Cerebellar nuclear complex (tissue), 1 donor: ENCODE measurements at regions not wholly inside any gene's neighbourhood (a gene's known extent, or its start where the extent isn't known, plus 50 kb on each side); places are given as distances from the start of the nearest gene placed in this dataset.
"Not testable (repeated sequence)": the region's sequence is repeated elsewhere in the genome, so short reads cannot be mapped to it uniquely, and the experiment has no call there.

Experiments
- DNase-seq, 2 experiments: peaks; one replicate each; lab custom pipeline; 2025; lab: John Stamatoyannopoulos, UW

DNA sequence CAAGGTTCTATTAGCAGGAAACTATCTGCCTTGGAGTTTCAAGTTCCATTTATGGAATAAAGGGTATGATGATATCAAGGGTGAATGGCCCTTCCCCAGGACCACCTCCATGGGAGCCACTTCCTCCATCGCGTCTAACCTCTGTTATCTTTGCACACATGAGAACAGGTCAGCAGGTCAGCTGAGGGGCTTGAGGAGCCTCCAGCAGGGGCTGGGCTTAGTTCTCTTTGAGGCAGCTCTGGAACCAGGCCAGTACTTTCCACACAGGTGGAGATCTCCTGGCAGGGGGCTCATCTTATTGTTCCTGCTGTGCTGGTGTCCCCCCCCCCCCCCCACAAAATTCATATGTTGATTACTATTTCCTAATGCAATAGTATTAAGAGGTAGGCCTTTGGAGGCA, 472.2 kb upstream of the ZMIZ1 start:
- no peak for DNase-seq

DNA sequence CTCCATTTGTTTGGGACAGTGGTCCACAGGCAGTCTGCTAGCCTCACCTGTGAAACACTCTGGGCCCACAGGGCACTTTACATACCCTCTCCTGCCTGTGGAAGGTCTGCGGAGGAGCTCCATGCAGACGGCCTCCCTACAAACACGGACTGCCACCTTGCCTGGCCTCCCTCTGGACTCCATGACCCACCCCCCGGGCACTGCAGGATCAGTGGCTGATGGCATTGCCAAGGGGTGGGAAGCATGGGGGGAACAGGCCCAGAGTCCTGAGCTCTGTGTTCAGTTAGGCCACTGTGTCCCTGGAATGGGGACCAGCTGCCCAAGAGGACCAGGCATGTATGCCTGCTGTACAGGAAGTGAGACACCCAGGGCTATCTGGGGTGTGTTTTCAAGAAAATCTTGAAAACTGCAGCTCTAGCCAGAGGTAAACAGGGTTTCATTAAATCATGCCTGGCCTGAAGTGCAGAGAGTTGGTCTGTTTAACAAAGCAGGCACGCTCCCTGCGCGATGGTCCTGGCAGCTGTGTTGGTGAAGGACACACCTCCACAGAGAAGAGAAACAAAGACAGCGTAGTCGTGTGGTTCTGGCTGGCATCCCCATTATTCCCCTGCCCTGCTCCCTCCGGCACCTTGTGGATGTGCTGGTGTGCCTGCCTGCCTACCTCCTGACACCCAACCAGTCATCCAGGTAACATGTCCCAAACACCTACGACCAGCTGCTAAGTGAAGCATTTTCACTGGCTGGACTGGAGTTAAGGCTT, 470.8 kb upstream of the ZMIZ1 start:
- no peak for DNase-seq

DNA sequence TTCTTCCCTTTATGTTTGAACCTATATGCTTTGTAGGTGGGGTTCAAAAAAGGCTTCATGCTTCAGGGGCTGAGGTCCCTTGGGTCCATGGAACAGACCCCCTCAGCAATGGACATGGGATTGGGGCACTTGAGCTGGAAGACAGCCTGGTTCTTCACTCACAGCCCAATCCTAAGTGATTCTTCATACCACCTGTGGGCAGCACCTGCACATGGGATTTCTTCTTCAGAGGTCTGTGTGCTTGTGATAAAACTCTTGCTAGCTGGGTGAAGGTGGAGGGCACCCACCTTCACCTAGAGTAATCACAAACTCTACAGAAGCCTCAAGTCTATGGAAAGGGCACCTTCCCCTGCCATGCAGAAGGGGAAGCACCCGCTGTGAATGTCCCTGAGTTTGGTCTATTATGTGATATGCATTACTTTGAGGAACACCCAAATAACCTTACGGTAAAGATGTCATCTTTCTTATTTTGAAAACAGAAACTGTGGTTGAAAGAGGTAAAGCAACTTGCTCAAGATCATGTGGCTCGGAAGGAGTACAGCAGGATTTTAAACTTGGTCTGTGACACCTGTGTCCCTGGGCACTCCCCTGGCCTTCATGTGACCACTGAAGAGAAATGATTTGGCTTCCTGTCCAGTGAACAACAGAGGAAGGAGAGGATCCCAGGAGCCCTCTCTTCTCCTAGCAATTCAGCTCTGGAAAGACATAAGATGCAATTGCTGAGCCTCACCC, 469.5 kb upstream of the ZMIZ1 start:
- DNase-seq = no peak

DNA sequence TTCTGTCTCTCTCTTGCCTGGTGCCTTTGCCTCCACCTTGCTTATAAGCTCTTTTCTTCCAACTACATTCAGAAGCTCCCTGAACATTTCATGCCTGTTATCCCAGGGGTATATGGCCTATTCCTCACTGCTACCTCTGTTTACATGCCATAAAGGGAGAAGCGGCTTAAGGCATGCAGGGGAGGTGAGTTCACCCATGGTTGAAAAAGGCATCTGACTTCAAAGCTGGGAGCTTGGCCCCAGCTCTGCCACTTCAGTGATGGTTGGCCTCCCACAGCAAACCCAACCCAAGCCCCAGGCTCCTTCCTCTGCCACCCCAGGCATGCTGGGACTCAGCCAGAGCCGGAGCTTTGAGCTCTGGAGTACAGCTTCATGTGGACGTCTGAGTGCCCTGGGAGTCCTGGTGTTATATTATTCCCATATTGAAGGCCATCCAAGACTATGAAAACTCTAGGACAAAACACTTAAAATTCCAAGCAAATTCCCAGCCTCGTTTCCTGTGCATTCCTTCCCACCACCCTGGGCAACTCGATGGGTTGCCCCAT, 468.6 kb upstream of the ZMIZ1 start:
- DNase-seq = no peak

DNA sequence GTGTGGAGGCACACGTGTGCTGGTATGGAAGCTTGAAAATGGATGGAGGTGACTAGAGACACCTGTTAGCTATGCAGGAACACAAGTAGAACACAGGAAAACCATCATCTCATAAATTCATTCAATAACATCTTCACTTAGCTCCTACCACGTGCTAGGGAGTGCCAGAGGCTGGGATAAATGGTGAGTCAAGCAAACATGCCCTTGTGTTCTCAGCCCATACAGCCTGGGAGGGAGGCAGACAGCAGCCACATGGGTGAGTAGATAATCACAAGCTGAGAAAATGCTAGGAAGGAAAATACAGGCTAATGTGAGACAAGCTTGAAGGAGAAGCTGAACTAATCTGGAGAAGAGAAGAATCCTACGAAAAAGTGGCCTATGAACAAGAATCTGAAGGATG, 468.0 kb upstream of the ZMIZ1 start:
- no peak for DNase-seq

DNA sequence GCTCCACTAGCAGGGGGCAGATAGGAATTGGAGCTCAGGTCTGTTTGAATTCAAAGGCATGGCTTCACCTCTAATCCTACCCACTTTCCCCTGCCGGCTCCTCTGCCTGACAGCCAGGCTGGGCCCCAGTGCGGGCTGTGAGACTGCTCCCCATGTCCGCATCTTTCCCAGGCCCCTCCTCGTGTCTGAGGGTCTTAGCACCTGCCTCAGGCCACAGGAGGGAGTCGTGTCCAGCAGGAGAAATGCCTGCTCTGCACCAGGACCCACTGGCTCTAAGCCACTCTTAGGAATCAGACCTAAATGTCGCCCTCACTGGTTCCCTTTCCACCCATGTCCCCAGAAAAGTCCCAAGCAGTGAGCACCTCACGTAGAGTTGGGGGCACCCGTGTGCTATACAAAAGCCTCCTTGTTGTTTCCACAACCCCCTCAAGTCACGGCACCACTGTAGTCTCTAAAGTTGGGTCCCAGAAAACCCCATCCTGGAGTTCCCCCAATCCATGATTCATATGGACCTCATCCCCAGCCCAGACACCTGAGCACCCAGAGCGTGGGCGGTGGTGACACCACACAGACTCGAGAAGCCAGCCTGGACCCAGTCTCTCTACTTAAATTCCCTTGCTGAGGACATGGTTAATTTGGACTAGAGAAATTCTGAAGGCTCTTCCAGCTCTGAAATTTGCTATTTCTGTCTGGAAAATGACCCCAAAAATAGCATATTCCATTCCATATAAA, 466.4 kb upstream of the ZMIZ1 start:
- DNase-seq = no peak

DNA sequence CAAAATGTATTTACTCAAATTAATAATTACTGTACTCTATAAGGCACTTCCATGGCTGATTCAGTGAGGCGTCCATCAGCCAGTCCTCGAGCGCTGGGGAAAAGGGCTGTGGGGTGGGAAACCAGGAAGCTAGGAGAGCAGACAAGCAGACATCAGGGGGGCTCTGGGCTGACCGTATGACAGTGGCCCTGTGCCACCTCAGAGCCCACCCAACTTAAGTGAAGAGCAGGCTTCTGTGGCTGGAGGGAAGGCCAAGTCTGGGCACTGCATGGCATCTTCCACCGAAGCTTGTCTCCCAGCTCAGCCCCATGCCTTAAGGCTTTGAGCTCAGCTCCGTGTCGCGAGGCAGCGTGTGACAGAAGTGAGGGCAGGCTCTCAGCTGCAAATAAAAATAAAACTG, 464.5 kb upstream of the ZMIZ1 start:
- no peak for DNase-seq

DNA sequence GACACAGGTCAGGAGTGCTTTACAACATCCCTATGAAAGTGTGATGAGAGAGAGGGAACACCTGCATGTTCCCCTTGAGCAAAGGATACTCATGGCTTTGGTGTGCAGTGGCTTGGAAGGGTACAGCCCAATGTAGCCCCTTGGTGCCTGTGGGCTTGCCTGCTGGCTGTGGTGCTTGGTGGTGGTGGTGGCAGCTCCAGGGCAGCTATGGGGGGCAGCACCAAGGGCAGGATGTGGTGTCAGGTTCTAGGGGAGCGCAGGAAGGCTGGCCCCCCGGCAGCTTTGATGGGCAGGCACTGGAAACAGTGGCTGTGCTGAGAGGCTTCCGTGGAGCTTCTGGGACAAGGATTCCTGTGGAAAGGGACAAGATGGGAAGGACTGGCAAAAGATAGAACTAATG, 464.0 kb upstream of the ZMIZ1 start:
- DNase-seq = no peak

DNA sequence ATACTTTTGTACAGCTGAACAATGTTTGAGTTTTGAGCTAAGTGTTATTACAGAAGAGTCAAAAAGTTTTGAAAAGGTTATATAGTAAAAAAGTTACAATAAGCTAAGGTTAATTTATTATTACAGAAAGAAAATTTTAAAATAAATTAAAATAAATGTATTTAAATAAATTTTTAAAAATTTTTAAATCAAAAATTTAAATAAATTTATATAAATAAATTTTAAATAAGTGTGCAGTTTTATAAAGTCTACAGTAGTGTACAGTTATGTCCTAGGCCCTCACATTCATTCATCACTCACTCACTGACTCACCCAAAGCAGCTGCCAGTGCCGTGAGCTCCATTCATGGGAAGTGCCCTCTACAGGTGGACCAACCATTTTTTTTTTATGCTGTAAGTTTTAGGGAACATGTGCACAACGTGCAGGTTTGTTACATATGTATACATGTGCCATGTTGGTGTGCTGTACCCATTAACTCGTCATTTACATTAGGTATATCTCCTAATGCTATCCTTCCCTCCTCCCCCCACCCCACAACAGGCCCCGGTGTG, 462.9 kb upstream of the ZMIZ1 start:
- DNase-seq = no peak

DNA sequence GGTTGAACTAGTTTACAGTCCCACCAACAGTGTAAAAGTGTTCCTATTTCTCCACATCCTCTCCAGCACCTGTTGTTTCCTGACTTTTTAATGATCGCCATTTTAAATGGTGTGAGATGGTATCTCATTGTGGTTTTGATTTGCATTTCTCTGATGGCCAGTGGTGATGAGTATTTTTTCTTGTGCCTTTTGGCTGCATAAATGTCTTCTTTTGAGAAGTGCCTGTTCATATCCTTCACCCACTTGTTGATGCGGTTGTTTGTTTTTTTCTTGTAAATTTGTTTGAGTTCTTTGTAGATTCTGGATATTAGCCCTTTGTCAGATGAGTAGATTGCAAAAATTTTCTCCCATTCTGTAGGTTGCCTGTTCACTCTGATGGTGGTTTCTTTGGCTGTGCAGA, 462.0 kb upstream of the ZMIZ1 start:
- not testable (repeated sequence) for DNase-seq

DNA sequence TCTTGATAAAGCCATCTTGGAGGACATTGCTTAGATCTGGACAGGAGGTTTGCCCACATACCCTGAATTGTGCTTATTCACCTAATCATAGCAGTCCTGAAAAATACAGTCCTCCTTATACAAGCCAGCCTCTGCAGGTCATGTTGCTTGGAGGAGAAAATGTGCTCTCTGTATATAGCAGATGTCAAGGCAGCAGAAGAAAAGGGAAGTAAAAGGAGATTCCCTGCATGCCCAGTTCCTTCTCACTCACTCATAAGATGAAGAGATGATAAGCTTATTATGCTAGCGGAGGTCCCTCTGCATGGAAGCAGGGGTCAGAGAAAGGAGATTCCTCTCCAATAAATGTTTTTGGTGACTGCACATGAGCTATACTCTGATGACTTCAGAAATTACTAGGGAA, 458.8 kb upstream of the ZMIZ1 start:
- no peak for DNase-seq

DNA sequence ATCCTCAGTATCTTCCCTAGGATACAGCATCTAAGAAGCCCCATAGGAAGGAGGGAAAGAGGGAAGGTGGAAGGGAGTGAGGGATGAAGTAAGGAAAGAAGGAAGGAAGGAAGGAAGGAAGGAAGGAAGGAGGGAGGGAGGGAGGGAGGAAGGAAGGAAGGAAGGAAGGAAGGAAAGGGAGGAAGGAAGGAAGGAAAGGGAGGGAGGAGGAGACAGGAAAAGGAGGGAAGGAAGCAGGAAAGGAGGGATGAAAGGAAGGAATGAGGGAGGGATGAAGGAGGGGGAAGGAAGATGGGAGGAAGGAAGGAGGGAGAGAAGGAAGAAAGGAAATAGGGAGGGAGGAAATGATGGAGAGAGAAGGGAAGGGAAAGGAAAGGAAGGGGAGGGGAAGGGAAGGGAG, 455.6 kb upstream of the ZMIZ1 start:
- no peak for DNase-seq

DNA sequence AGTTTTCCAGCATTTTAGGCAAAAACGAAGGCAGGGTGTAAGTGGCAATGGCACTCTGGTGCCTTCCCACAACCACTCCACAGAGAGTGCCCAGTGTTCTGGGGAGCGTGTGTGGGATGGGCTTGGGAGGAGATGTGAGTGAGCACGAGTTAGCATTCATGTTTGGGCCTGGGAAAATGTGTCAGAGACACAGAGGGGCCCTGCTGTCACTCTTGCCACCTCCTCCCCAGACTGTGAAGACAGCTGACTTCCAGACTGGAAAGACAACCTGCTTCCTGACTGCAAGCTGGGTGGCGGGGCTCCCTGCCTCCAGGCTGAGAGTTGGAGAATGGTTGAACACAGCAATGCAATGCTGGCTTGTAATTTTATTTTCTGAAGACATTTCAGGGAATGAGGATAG, 454.5 kb upstream of the ZMIZ1 start:
- no peak for DNase-seq

DNA sequence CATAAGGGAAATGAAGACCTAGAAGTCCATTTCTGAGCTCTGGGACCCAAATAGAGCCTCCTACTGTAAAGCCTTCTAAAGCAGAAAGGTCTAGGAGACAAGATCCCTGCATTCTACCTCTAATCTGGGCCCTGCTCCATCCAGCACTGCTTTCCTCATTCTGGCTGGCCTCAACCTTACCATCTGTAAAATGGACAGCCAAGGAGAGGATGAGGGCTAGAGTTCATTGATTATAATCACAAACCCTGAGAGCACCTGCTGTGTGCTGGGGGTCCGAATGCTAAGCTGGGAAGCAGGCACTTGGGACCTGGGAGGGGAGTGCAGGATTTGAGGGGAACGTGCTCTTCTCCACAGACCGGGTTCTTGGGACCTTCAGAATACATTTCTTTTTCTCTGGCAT, 454.0 kb upstream of the ZMIZ1 start:
- no peak for DNase-seq

DNA sequence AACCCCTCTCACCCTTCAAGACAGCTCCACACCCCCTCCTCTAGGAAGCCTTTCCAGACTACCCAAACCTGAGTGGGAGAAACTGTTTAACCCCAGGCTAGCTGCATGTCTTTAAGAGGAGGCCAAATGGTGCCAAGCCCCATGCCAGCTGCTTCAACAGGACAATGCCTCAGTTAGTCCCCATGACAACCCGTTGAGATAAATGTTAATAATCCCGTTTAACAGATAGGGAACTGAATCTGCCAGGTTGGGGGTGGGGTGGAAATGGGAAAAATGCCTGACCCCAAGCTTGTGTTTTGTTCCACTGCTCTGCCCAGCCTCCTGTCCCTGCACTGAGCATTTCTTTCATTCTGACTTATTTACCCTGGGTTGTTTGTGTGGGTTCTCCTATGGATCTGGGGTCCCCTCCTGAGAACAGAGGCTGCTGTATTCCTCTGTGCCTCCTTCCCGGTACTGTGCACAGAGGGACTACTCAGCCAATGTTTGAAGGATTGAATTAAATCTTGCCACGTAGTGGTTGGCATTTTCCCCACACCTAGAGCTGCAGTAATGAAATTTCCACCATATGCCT, 452.6 kb upstream of the ZMIZ1 start:
- DNase-seq = no peak

DNA sequence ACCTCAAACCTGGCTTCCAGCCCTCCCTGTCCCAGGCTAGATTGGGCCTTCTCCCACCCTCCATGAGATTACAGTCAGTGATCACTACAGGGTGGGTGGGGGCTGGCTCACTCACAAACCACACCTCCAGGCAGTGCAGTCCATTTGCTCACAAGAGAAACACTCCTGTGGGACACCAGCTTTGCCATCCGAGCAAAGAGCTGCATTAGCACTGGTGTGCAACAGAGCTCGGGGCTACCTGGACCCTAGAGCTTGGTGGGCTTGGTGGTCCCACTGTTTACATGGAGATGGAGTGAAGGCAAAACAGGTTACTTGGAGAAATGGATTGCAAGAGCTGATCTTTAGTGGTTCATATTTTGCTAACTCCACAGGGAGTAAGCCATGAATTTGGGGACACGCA, 451.7 kb upstream of the ZMIZ1 start:
- no peak for DNase-seq

DNA sequence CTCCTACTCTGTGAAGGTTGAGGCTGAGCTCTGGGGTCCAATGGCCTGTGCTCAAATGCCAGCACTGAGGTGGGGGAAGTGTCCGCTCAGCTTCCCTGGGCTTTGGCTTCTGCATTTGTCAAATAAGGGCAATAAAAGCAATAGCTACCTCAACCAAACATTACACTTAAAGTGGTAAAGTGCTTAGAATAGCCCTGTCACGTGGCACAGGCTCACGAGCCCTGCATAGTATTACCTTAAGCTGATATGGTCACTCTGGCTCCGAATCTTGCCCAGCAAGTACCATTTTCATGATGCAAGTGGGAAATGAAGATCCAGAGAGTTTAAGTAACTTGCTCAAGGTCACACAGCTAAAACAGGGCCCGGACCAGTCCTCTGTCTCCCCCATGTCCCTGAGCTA, 451.1 kb upstream of the ZMIZ1 start:
- no peak for DNase-seq

DNA sequence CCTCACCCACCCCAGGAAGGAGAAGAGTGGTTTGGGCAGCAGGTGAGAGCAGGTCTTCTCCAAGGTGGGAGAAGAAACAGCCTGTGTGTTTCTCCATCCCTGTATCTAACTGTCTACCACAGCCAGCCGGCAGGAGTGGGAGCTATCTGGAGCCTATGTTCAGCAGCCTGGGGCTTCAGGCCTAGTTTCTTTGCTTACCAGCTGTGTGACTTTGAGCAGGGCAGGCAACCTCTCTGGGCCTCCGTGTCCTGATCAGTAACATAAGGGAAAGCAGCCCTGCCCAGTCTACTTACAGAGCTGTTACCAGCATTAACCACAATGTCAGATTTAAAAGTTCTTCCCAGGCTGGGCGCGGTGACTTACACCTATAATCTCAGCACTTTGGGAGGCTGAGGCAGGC, 450.7 kb upstream of the ZMIZ1 start:
- DNase-seq = no peak

DNA sequence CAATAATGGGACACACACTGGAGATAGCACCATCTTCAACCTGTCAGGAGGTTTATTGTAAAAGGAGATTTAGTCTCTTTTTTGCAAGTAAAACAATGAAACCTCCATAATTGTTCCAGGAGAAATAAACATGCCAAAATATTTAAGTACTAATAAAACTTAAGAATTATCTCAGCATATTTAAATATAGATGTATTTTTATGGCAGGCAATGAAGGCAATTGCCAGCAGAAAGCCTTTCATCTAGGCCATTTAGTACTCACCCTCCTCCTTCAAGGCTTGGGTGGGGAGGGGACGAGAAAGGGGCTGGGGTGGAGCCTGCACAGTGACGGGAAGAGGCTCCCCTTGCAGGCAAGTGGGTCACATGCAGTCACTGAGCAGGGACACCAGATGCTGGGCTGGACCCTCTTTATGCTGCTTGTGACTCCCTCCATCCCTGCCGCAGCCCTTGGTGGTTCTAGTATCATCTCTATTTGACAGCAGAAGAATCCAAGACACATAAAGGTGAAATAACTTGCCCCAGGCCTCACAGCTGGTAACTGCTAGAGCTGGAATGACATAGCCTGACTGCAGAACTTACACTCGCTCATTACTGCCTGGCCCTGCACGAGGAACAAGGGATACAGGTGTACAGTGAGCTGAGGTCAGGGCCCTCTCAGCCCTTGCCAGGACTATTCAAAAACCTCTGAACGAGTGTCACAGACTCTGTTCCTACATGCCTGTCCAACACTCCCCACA, 449.5 kb upstream of the ZMIZ1 start:
- DNase-seq = no peak

DNA sequence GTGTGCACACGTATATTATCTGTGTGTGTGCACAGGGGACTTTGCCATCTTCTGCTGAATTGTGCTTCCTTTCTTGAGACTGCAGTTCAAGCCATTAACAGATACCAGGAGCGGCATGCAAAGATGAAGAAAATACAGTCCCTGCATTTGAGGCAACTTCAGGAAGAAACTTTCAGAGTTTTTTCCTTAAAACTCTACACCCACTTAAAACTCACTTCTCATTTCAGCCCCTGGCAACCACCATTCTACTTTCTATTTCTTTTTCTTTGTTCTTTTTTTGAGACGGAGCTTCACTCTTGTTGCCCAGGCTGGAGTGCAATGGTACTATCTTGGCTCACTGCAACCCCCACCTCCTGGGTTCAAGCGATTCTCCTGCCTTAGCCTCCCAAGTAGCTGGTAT, 448.9 kb upstream of the ZMIZ1 start:
- DNase-seq = no peak

DNA sequence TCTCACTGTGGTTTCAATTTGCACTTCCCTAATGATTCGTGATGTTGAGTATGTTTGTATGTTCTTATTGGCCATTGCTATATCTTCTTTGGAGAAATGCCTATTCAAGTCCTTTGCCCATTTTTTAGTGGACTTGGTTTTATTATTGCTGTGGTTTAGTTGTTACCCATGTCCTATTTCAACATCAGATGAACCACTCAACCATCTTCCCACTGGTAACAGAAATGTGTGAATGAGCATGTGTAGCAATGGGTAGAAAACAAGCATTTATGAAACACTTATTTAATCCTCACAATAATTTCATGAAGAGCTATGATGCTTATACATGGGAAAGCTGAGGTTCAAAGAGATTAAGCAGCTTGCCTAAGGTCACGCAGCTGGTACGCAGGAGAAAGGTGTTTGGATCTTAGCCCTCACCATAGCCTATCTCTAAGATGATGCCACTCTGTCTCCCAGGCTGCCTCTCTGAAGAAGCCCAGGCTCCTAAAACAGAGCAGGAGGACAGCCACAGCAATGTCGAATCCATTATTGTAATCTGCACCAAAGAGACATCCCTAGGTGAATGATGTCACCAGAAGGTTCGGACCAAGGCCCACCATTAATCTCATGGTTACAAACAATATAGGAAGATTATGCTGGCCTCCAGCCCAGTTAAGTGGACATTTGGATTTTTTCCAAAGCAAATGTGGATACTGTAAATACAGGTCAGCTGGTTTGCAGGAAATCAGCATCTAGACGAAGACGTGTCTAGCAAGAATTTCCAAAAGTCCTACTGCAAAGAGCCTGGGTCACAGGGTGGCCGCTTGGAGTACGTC, 447.6 kb upstream of the ZMIZ1 start:
- no peak for DNase-seq
